Activated B cell treated with CpG ODN at 0.5 μM for 24 hours (primary cell): ENCODE measurements at regions not wholly inside any gene's neighbourhood (a gene's known extent, or its start where the extent isn't known, plus 50 kb on each side); places are given as distances from the start of the nearest gene placed in this dataset.

Experiments
- ATAC-seq: fragments of 200-7000 bp; cut with Tn5 transposase; one replicate; pipeline ENCODE4 v1.10.0; 2021; ENCODE audit warnings: low read depth, mild to moderate bottlenecking, moderate library complexity
- CTCF ChIA-PET: fragments of 350-600 bp; sonication (Branson Sonifier 250); formaldehyde crosslinking; loops from one replicate; lab custom pipeline; 2021; ENCODE audit warnings: antibody characterized with exemption; lab: Charles Lee
- POLR2A ChIA-PET: fragments of 350-600 bp; sonication (Branson Sonifier 250); formaldehyde crosslinking; loops from one replicate; lab custom pipeline; 2021; ENCODE audit warnings: antibody characterized with exemption; lab: Charles Lee
- DNase-seq: peaks from one replicate; pipeline ENCODE4 v3.0.0; 2022
- H3K27ac Mint-ChIP-seq: one replicate; pipeline ENCODE4 v1.8.0; 2020; ENCODE audit warnings: mixed read lengths
- H3K27me3 Mint-ChIP-seq: one replicate; pipeline ENCODE4 v1.8.0; 2021; ENCODE audit warnings: mixed read lengths
- H3K36me3 Mint-ChIP-seq: one replicate; pipeline ENCODE4 v1.8.0; 2021; ENCODE audit warnings: low read depth, mixed read lengths
- H3K4me1 Mint-ChIP-seq: one replicate; pipeline ENCODE4 v1.8.0; 2021; ENCODE audit warnings: mixed read lengths
- H3K4me3 Mint-ChIP-seq: one replicate; pipeline ENCODE4 v1.8.0; 2020; ENCODE audit warnings: mild to moderate bottlenecking, mixed read lengths
- H3K9me3 Mint-ChIP-seq: one replicate; pipeline ENCODE4 v1.8.0; 2020; ENCODE audit warnings: mixed read lengths
- CTCF ChIP-seq: fragments of 200-600 bp; IDR thresholded peaks from one replicate; pipeline ENCODE4 v1.8.0; 2022; ENCODE audit warnings: antibody characterized with exemption, mild to moderate bottlenecking
- intact Hi-C: fragments of 100-400 bp; cut with micrococcal nuclease; formaldehyde crosslinking; loops from one replicate; pipeline ENCODE4 v1.15.1; 2024

GRCh38 chr7:67729771-67730170 lies 733.1 kb downstream of the TYW1 start:
- ATAC-seq (no peak), DNase-seq (no peak)
- no peaks in the 10 kb centered on the region for H3K27me3 Mint-ChIP-seq
- H3K4me1 Mint-ChIP-seq = no peaks in the 10 kb centered on the region
- ChIA-PET CTCF (no interaction called here), POLR2A (no interaction called here)
- H3K9me3 Mint-ChIP-seq = peaks cover 11% of the 10 kb centered on the region
- no peaks in the 10 kb centered on the region for H3K36me3 Mint-ChIP-seq
- intact Hi-C loops = no loop called here
- H3K4me3 Mint-ChIP-seq = no peak overlapping the region
- no peak overlapping the region for H3K27ac Mint-ChIP-seq
- no peak for TF ChIP-seq CTCF

- Mint-ChIP-seq H3K4me1 (no peaks in the 10 kb centered on the region), H3K9me3 (peaks cover 6% of the 10 kb centered on the region), H3K4me3 (no peak overlapping the region), H3K27ac (no peak overlapping the region), H3K36me3 (no peaks in the 10 kb centered on the region), H3K27me3 (no peaks in the 10 kb centered on the region)
- intact Hi-C loops = no loop called here
- CTCF ChIA-PET = no interaction called here
- DNase-seq (no peak), ATAC-seq (no peak)
- no peak for TF ChIP-seq CTCF
- POLR2A ChIA-PET = no interaction called here
Observed at GRCh38 chr7:67731704-67732103, 735.1 kb downstream of the TYW1 start.

GRCh38 chr7:67732898-67733297 lies 736.3 kb downstream of the TYW1 start:
- TF ChIP-seq CTCF = no peak
- no peak overlapping the region for H3K27ac Mint-ChIP-seq
- H3K4me1 Mint-ChIP-seq = no peaks in the 10 kb centered on the region
- POLR2A ChIA-PET = no interaction called here
- intact Hi-C loops = no loop called here
- H3K36me3 Mint-ChIP-seq = no peaks in the 10 kb centered on the region
- H3K4me3 Mint-ChIP-seq = no peak overlapping the region
- H3K27me3 Mint-ChIP-seq = no peaks in the 10 kb centered on the region
- CTCF ChIA-PET = no interaction called here
- peaks cover 6% of the 10 kb centered on the region for H3K9me3 Mint-ChIP-seq
- DNase-seq (no peak), ATAC-seq (no peak)

GRCh38 chr7:67738145-67738544 lies 741.5 kb downstream of the TYW1 start:
- intact Hi-C loops = no loop called here
- TF ChIP-seq CTCF = no peak
- Mint-ChIP-seq H3K4me1 (no peaks in the 10 kb centered on the region), H3K4me3 (no peak overlapping the region), H3K27ac (no peak overlapping the region), H3K27me3 (no peaks in the 10 kb centered on the region), H3K36me3 (no peaks in the 10 kb centered on the region), H3K9me3 (peaks cover 10% of the 10 kb centered on the region)
- no peak for DNase-seq
- no peak for ATAC-seq
- ChIA-PET CTCF (no interaction called here), POLR2A (no interaction called here)

GRCh38 chr7:67738958-67739357 lies 742.3 kb downstream of the TYW1 start:
- TF ChIP-seq CTCF = no peak
- ChIA-PET POLR2A (no interaction called here), CTCF (no interaction called here)
- DNase-seq (no peak), ATAC-seq (no peak)
- no peaks in the 10 kb centered on the region for H3K4me1 Mint-ChIP-seq
- H3K36me3 Mint-ChIP-seq = no peaks in the 10 kb centered on the region
- no peak overlapping the region for H3K4me3 Mint-ChIP-seq
- no peaks in the 10 kb centered on the region for H3K27me3 Mint-ChIP-seq
- H3K27ac Mint-ChIP-seq = no peak overlapping the region
- H3K9me3 Mint-ChIP-seq = peaks cover 7% of the 10 kb centered on the region
- intact Hi-C loops = no loop called here
